Neutrophil (primary cell): ENCODE measurements at regions not wholly inside any gene's neighbourhood (a gene's known extent, or its start where the extent isn't known, plus 50 kb on each side); places are given as distances from the start of the nearest gene placed in this dataset.

Source experiments
- H3K27ac ChIP-seq: fragments of 200-600 bp; sonication (generic); 2 replicates; pipeline ENCODE4 v1.5.1; 2016; ENCODE audit warnings: mild to moderate bottlenecking, moderate library complexity
- H3K27me3 ChIP-seq: fragments of 200-600 bp; sonication (generic); 2 replicates; pipeline ENCODE4 v1.6.0; 2016; ENCODE audit warnings: mild to moderate bottlenecking
- H3K36me3 ChIP-seq: fragments of 200-600 bp; sonication (generic); 2 replicates; pipeline ENCODE4 v1.5.1; 2017
- H3K4me1 ChIP-seq, 2 experiments: fragments of 200-600 bp in 1 of 2; sonication (generic) in 1 of 2; 1 replicate in 1 of 2; 2 replicates in 1 of 2; pipeline versions ENCODE4 v1.5.1 to v1.6.1; 2013 to 2016; ENCODE audit warnings: low read depth in 1 of 2, low read length in 1 of 2, mild to moderate bottlenecking in 1 of 2, moderate library complexity in 1 of 2; ENCODE audit not compliant: control insufficient read depth in 1 of 2, insufficient read depth in 1 of 2
- H3K4me3 ChIP-seq, 2 experiments: fragments of 200-600 bp in 1 of 2; sonication (generic) in 1 of 2; 1 replicate in 1 of 2; 2 replicates in 1 of 2; pipeline ENCODE4 v1.5.1; 2013 to 2016; ENCODE audit warnings: low read depth in 1 of 2, low read length in 1 of 2, mild to moderate bottlenecking in 1 of 2, moderate library complexity in 1 of 2
- H3K9me3 ChIP-seq: fragments of 200-600 bp; sonication (generic); 2 replicates; pipeline ENCODE4 v1.5.1; 2016
- CTCF ChIP-seq: fragments of 200-600 bp; sonication (generic); IDR thresholded peaks from 2 replicates; pipeline ENCODE4 v1.5.1; 2016; ENCODE audit warnings: antibody characterized with exemption

- Histone ChIP-seq H3K36me3 (no peaks in the 10 kb centered on the region), H3K9me3 (no peaks in the 10 kb centered on the region), H3K4me1 (no peaks in the 10 kb centered on the region), H3K4me3 (no peak overlapping the region), H3K27ac (no peak overlapping the region), H3K27me3 (peaks cover 28% of the 10 kb centered on the region)
- TF ChIP-seq CTCF: no peak
These were observed 73.1 kb upstream of the GNG2 start for GRCh38 chr14:51787352-51787751.

- H3K27me3 ChIP-seq: peaks cover 16% of the 10 kb centered on the region
- H3K4me1 ChIP-seq: no peaks in the 10 kb centered on the region
- no peaks in the 10 kb centered on the region for H3K9me3 ChIP-seq
- no peaks in the 10 kb centered on the region for H3K36me3 ChIP-seq
- H3K4me3 ChIP-seq: no peak overlapping the region
- H3K27ac ChIP-seq: no peak overlapping the region
- TF ChIP-seq CTCF: no peak
These were observed 71.3 kb upstream of the GNG2 start for GRCh38 chr14:51789114-51789513.

GRCh38 chr14:51789596-51789995 is 70.8 kb upstream of the GNG2 start:
- no peak overlapping the region for H3K27ac ChIP-seq
- H3K9me3 ChIP-seq: no peaks in the 10 kb centered on the region
- H3K4me1 ChIP-seq: no peaks in the 10 kb centered on the region
- TF ChIP-seq CTCF: no peak
- H3K27me3 ChIP-seq: peaks cover 11% of the 10 kb centered on the region
- H3K36me3 ChIP-seq: no peaks in the 10 kb centered on the region
- H3K4me3 ChIP-seq: no peak overlapping the region

- H3K9me3 ChIP-seq: no peaks in the 10 kb centered on the region
- H3K4me1 ChIP-seq: no peaks in the 10 kb centered on the region
- H3K4me3 ChIP-seq: no peak overlapping the region
- peaks cover 3% of the 10 kb centered on the region for H3K27me3 ChIP-seq
- H3K27ac ChIP-seq: no peak overlapping the region
- H3K36me3 ChIP-seq: no peaks in the 10 kb centered on the region
- no peak for TF ChIP-seq CTCF
These were observed 67.6 kb upstream of the GNG2 start for GRCh38 chr14:51792809-51793208.

- Histone ChIP-seq H3K9me3 (no peaks in the 10 kb centered on the region), H3K4me3 (no peak overlapping the region), H3K36me3 (no peaks in the 10 kb centered on the region), H3K4me1 (no peaks in the 10 kb centered on the region), H3K27me3 (no peaks in the 10 kb centered on the region), H3K27ac (no peak overlapping the region)
- TF ChIP-seq CTCF: no peak
These were observed 54.9 kb upstream of the GNG2 start for GRCh38 chr14:51805541-51805940.
